IPS-20b (cell line): ENCODE measurements at regions not wholly inside any gene's neighbourhood (a gene's known extent, or its start where the extent isn't known, plus 50 kb on each side); places are given as distances from the start of the nearest gene placed in this dataset.

Experiments used
- H3K27ac ChIP-seq: one replicate; pipeline ENCODE4 v1.5.1; 2013; ENCODE audit warnings: low read length
- H3K27me3 ChIP-seq: 2 replicates; pipeline ENCODE4 v1.6.1; 2013; ENCODE audit warnings: mild to moderate bottlenecking, low read length, inconsistent platforms; ENCODE audit not compliant: insufficient read depth
- H3K36me3 ChIP-seq: 2 replicates; pipeline ENCODE4 v1.6.1; 2013; ENCODE audit warnings: low read depth, mild to moderate bottlenecking, inconsistent platforms, low read length, moderate library complexity; ENCODE audit not compliant: insufficient read depth
- H3K4me1 ChIP-seq: 2 replicates; pipeline ENCODE4 v1.6.1; 2013; ENCODE audit warnings: mild to moderate bottlenecking, control low read depth, inconsistent platforms, low read length, moderate library complexity; ENCODE audit not compliant: insufficient read depth
- H3K4me3 ChIP-seq: 2 replicates; pipeline ENCODE4 v1.5.1; 2013; ENCODE audit warnings: mild to moderate bottlenecking, low read length, inconsistent platforms
- H3K9ac ChIP-seq: 2 replicates; pipeline ENCODE4 v1.6.1; 2013; ENCODE audit warnings: low read depth, mild to moderate bottlenecking, inconsistent platforms, low read length, moderate library complexity
- H3K9me3 ChIP-seq: 2 replicates; pipeline ENCODE4 v1.6.1; 2013; ENCODE audit warnings: mild to moderate bottlenecking, low read depth, low read length, inconsistent platforms; ENCODE audit not compliant: insufficient read depth

DNA sequence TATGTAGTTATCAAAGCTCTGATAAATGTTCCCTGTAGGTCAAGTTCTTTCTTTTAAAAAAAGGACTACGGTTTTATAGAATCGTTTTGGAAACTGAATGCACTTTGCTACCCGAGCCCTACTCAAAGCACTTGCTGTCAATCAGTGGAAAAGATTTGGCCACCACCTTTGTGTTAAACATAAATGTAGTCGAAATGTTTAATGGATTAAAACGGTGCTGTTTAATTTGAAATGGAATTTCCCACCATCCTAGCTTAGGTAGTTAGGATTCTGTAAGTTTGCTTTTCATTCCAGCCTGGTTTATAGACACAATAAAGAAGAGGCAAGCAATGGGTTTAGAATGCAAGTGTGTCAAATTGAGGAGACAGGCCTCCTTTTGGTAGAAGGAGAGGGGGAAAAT lies 69.4 kb upstream of the MMADHC start:
- 0 out of 2 replicates have a peak, but pooled peaks cover 4% of the 10 kb centered on the region for H3K9me3 ChIP-seq
- no peak overlapping the region for H3K9ac ChIP-seq
- H3K27ac ChIP-seq: no peak overlapping the region
- H3K4me1 ChIP-seq: peaks cover 3% of the 10 kb centered on the region; the same call in 1 of the 2 replicates
- no peaks in the 10 kb centered on the region for H3K27me3 ChIP-seq
- no peaks in the 10 kb centered on the region for H3K36me3 ChIP-seq
- H3K4me3 ChIP-seq: no peak overlapping the region

- H3K4me1 ChIP-seq: peaks cover 3% of the 10 kb centered on the region; the same call in 1 of the 2 replicates
Observed at GRCh38 chr2:149653831-149654445, 66.4 kb upstream of the MMADHC start.

GRCh38 chr2:149652926-149653325 lies 65.4 kb upstream of the MMADHC start:
- Histone ChIP-seq H3K36me3 (no peaks in the 10 kb centered on the region), H3K27ac (no peak overlapping the region), H3K9ac (no peak overlapping the region)

More at GRCh38 chr2:149653831-149654445, 66.4 kb upstream of the MMADHC start:
- Histone ChIP-seq H3K9ac (no peak overlapping the region), H3K36me3 (no peaks in the 10 kb centered on the region), H3K27me3 (no peaks in the 10 kb centered on the region), H3K27ac (no peak overlapping the region), H3K4me3 (no peak overlapping the region), H3K9me3 (0 out of 2 replicates have a peak, but pooled peaks cover 6% of the 10 kb centered on the region)

GRCh38 chr2:149652526-149652925 lies 65.0 kb upstream of the MMADHC start:
- Histone ChIP-seq H3K4me1 (peaks cover 3% of the 10 kb centered on the region; the same call in 1 of the 2 replicates), H3K4me3 (no peak overlapping the region), H3K27ac (no peak overlapping the region), H3K9me3 (0 out of 2 replicates have a peak, but pooled peaks cover 6% of the 10 kb centered on the region), H3K9ac (no peak overlapping the region), H3K27me3 (no peaks in the 10 kb centered on the region), H3K36me3 (no peaks in the 10 kb centered on the region)

More at GRCh38 chr2:149652926-149653325, 65.4 kb upstream of the MMADHC start:
- Histone ChIP-seq H3K9me3 (0 out of 2 replicates have a peak, but pooled peaks cover 6% of the 10 kb centered on the region), H3K4me1 (peaks cover 3% of the 10 kb centered on the region; the same call in 1 of the 2 replicates), H3K4me3 (no peak overlapping the region), H3K27me3 (no peaks in the 10 kb centered on the region)

DNA sequence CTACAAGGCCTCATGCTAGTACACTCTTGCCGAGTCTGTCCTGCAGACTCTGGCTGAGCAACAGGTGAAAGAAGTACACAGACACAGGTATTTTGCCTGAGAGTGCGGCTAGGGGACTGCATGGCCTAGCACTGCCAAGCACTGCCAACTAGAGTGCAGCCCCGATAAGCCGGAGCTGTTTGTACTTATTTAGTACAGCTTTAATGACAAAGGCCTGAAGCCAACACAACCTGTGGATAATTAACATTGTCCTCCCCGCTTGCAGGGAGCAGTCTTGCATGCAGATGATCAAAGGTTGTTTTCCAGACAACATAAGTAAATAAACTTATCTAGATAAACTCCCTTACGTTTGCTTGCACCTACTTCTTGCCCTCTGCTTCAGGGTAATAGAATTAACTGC lies 63.7 kb upstream of the MMADHC start:
- no peak overlapping the region for H3K4me3 ChIP-seq
- peaks cover 3% of the 10 kb centered on the region; the same call in 1 of the 2 replicates for H3K4me1 ChIP-seq
- H3K36me3 ChIP-seq: no peaks in the 10 kb centered on the region
- no peak overlapping the region for H3K9ac ChIP-seq
- H3K27me3 ChIP-seq: no peaks in the 10 kb centered on the region
- H3K9me3 ChIP-seq: 0 out of 2 replicates have a peak, but pooled peaks cover 6% of the 10 kb centered on the region
- no peak overlapping the region for H3K27ac ChIP-seq

DNA sequence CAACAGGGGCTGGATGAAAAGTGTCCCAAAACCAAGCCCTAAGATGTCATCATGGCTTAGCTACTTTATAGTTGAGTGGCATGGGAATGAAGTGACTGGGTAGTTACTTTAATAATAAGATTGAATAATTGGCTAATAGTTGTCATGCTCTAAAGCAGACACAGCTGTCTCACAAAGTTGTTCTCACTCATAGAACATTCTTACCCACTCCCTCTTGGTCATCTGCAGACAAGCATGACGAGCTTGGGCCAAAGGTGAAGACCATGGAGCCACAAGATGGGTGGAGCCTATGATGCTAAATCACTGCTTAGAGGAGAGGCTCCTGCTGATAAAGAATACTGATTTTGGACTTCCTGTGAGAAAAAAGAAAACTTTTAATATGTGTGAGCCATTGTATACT lies 62.4 kb upstream of the MMADHC start:
- H3K4me1 ChIP-seq: peaks cover 3% of the 10 kb centered on the region; the same call in 1 of the 2 replicates
- no peak overlapping the region for H3K27ac ChIP-seq
- H3K4me3 ChIP-seq: no peak overlapping the region
- H3K9me3 ChIP-seq: 0 out of 2 replicates have a peak, but pooled peaks cover 2% of the 10 kb centered on the region
- H3K36me3 ChIP-seq: no peaks in the 10 kb centered on the region
- no peak overlapping the region for H3K9ac ChIP-seq
- H3K27me3 ChIP-seq: no peaks in the 10 kb centered on the region

- H3K27ac ChIP-seq: no peak overlapping the region
- no peaks in the 10 kb centered on the region for H3K27me3 ChIP-seq
- no peaks in the 10 kb centered on the region for H3K4me1 ChIP-seq
- H3K36me3 ChIP-seq: no peaks in the 10 kb centered on the region
- H3K9me3 ChIP-seq: 0 out of 2 replicates have a peak, but pooled peaks cover 2% of the 10 kb centered on the region
- no peak overlapping the region for H3K4me3 ChIP-seq
- no peak overlapping the region for H3K9ac ChIP-seq
Observed at GRCh38 chr2:149648282-149649030, 60.9 kb upstream of the MMADHC start.

GRCh38 chr2:149645391-149645790 lies 57.8 kb upstream of the MMADHC start:
- Histone ChIP-seq H3K4me3 (no peak overlapping the region), H3K9me3 (no peaks in the 10 kb centered on the region), H3K27me3 (no peaks in the 10 kb centered on the region), H3K36me3 (no peaks in the 10 kb centered on the region), H3K4me1 (no peaks in the 10 kb centered on the region), H3K27ac (no peak overlapping the region), H3K9ac (no peak overlapping the region)
